ENCODE measurements at regions not wholly inside any gene's neighbourhood (a gene's known extent, or its start where the extent isn't known, plus 50 kb on each side); places are given as distances from the start of the nearest gene placed in this dataset.

- Histone ChIP-seq H3K14ac (ENCODE audit: insufficient read depth, low read length) (no peak overlapping the region), H2BK5ac (ENCODE audit: insufficient read length, low read length) (no peak overlapping the region), H3K27ac (ENCODE audit: insufficient read length, low read depth, low read length) (no peak overlapping the region), H3K79me2 (ENCODE audit: insufficient read depth, low read length) (no peaks in the 10 kb centered on the region), H4K5ac (ENCODE audit: insufficient read length, low read depth, low read length) (no peak overlapping the region), H3K23ac (ENCODE audit: insufficient read length, low read depth, low read length) (no peak overlapping the region), H3K9me3 (ENCODE audit: control insufficient read depth, low read depth, low read length) (no peaks in the 10 kb centered on the region), H2BK15ac (ENCODE audit: low read depth, low read length) (no peak overlapping the region), H2BK12ac (ENCODE audit: insufficient read length, low read depth, low read length) (no peak overlapping the region), H3K27me3 (ENCODE audit: insufficient read depth, low read length) (no peaks in the 10 kb centered on the region), H2AFZ (ENCODE audit: low read length) (no peak overlapping the region), H3K4me2 (ENCODE audit: insufficient read depth, insufficient read length, low read length) (no peak overlapping the region), H4K8ac (replicated peaks; ENCODE audit: insufficient read length, low read depth, low read length) (no peak overlapping the region), H3K79me1 (ENCODE audit: insufficient read depth, low read depth, low read length, poor library complexity, severe bottlenecking) (no peaks in the 10 kb centered on the region), H3T11ph (ENCODE audit: low read length) (no peak overlapping the region), H3K23me2 (ENCODE audit: insufficient read length, low read depth, low read length, poor library complexity, severe bottlenecking) (no peaks in the 10 kb centered on the region), H2AK5ac (ENCODE audit: insufficient read length, low read length) (no peak overlapping the region), H3K4me1 (ENCODE audit: insufficient read depth, low read length) (peaks cover 23% of the 10 kb centered on the region; the same call in 1 of the 2 replicates), H2BK20ac (ENCODE audit: low read depth, low read length, poor library complexity, severe bottlenecking) (no peak overlapping the region), H3K4ac (ENCODE audit: low read depth, low read length) (no peak overlapping the region), H4K91ac (ENCODE audit: insufficient read length, low read depth, low read length) (no peak overlapping the region), H3K9ac (ENCODE audit: extremely low read depth, insufficient read length, low read length) (no peak overlapping the region), H4K20me1 (ENCODE audit: control insufficient read depth, insufficient read depth, insufficient read length) (no peaks in the 10 kb centered on the region), H3K18ac (ENCODE audit: insufficient read length, low read depth, low read length) (no peak overlapping the region), H3K56ac (ENCODE audit: insufficient read length, low read depth, low read length) (no peak overlapping the region), H2BK120ac (ENCODE audit: low read depth, low read length, poor library complexity, severe bottlenecking) (no peak overlapping the region)
- H3K36me3 Mint-ChIP-seq (ENCODE audit: insufficient read depth in 1 of 3, low read depth in 3 of 3): peaks cover 0 to 8% (median 5%) of the 10 kb centered on the region in 3 experiments; a peak in 4 of 7 replicates
- no peak overlapping the region for H3K4me3 Mint-ChIP-seq
- no peak overlapping the region for H3K27ac Mint-ChIP-seq
- TF ChIP-seq CTCF (conservative IDR thresholded peaks at IDR 0.05): no peak
- no peak for DNase-seq
- H3K4me1 Mint-ChIP-seq: peaks cover 33 to 42% of the 10 kb centered on the region in 2 experiments
- no peaks in the 10 kb centered on the region for H3K27me3 Mint-ChIP-seq (ENCODE audit: low read depth)
- H3K9me3 Mint-ChIP-seq: peaks cover 61 to 78% of the 10 kb centered on the region in 2 experiments
Observed at GRCh38 chrX:46321676-46322075, 223.5 kb downstream of the ZNF674 start.
